NOMO-1 treated with DMSO at 0.1 percent for 48 hours (cell line): ENCODE measurements at regions not wholly inside any gene's neighbourhood (a gene's known extent, or its start where the extent isn't known, plus 50 kb on each side); places are given as distances from the start of the nearest gene placed in this dataset.
"Not testable (repeated sequence)": the region's sequence is repeated elsewhere in the genome, so short reads cannot be mapped to it uniquely, and the experiment has no call there.

Experiments
- DNase-seq: peaks from one replicate; lab custom pipeline; 2025; ENCODE audit not compliant: unreplicated experiment; lab: John Stamatoyannopoulos, UW

DNA sequence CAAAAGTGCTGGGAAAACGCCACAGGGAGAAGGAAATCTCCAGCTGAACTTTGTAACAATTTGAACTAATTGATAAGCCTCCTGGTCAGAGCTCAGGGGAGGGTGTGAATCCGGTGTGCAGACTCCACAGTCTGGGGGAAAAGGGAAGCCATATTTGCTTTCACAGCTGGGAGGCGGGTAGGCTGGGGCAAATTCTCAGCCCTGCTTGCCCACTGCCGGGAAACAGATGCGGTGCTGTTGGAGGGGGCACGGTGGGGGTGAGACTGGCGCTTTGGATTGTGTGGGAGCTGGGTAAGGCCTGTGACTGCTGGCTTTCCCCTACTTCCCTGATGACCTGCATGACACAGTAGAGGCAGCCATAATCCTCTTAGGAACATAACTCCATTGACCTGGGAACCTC lies 134.8 kb downstream of the ADCYAP1 start:
- DNase-seq: no peak

GRCh38 chr18:1043039-1043438 lies 138.4 kb downstream of the ADCYAP1 start:
- DNase-seq: not testable (repeated sequence)

DNA sequence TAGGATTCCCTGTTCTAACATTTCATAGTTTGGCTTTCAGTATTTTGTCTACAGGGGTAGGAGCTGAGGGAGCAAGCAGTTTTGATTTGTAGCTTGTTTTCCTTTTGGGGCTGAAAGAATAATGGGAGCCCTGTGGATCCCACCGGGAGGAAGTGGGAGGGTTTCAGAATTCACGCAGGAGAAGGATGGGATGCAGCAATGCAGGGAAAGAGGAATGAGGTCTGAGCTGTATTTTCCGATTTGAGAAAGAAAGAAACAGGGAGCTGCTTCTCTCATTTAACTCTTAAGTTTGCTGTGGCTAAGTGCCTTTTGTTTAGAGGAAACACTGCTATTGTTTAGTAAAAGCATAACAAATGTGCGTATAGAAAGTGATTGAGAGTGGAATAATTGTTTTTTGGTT lies 141.0 kb downstream of the ADCYAP1 start:
- no peak for DNase-seq

DNA sequence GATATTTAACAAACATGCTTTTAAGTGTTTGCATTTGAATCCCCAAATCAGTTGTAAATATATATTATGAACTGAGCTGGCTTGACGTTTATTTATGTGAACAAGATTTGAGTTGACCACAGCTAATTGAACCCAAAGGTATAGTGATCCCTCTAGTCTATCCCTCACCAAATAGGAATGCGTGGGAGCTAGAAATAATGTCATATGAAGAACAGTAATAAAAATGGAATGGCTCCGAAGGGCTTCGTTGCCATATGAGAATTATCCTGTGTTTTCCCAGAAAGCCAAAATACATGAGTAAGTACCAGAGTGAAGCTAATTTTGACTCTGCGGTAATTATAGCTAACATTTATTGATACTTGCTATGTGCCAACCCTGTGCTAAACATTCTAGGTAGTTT lies 142.7 kb downstream of the ADCYAP1 start:
- DNase-seq: no peak

DNA sequence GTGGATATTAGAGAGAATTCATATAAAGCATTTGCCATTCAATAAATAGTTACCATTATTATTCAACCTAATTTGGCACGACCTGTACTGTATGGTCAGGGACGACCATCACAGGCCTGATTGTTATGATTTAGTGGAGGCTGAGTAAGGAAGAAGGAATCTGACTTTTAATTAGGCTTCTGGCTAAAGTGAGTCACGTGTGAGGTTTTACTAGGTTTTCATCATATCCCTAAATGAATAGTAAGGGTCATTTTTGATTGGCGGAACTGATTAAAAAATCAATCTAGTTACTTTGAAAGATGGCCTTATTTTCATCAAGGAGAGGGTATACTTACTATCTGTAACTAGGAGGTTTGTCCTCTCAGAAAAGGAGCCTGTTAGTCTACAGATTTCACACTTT lies 143.4 kb downstream of the ADCYAP1 start:
- no peak for DNase-seq

GRCh38 chr18:1049173-1049572 lies 144.5 kb downstream of the ADCYAP1 start:
- DNase-seq: no peak

GRCh38 chr18:1050012-1050657 lies 145.5 kb downstream of the ADCYAP1 start:
- no peak for DNase-seq

GRCh38 chr18:1052301-1052700 lies 147.6 kb downstream of the ADCYAP1 start:
- DNase-seq: no peak

DNA sequence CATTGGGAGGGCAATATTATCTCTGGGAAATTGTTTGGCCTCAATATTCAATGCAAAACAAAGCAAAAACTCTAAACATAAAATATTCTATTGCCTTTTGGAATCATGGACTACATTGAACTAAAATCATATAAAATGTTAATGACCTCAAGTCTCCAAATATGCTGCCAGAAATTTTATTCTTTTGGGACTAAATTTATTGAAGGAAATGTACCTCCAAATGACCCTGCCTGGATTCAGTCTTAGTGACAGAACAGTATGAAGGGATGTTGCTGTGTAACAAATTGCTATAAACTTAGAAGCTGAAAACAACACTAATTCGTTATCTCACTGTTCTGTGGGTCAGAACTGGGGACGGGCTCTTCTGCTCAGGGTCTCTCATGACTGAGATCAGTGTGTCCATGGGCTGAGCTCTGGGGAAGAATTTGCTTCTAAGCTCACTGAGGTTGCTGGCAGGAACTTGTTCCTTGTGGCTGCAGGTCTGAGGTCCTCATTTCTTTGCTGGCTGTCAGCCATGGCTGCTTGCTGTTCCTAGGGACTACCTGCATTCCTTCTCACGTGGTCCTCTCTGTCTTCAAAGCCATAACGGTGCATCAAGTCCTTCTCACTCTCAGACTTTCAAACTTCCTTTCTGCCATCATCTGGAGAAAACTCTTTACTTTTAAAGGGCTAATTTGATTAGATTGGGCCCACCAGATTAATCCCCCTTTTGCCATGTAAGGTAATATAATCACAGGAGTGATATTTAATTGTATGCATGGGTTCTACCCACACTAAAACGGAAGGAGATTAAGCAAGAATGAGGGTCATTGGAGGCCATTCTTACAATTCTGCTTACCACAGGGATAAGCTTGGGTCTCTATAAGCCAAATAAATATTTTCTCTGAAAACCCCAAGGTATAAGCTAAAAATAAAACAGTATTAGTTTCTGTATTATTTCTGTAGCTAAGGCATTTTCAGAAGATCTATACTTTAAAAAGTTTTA lies 149.0 kb downstream of the ADCYAP1 start:
- no peak for DNase-seq

DNA sequence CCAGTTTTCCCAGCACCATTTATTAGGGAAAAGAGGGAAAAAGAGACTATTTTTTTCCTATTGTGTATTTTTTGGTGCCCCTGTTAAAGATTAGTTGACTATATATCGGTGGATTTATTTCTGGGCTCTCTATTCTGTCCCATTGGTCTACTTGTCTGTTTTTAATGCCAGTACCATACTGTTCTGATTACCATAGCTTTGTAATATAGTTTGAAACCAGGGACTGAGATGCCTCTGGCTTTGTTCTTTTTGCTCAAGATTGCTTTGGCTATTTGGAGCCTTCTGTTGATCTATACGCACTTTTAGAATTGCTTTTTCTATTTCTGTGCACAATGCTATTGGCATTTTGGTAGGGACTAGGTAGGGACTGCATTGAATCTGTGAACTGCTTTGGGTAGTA lies 151.7 kb downstream of the ADCYAP1 start:
- DNase-seq: no peak

DNA sequence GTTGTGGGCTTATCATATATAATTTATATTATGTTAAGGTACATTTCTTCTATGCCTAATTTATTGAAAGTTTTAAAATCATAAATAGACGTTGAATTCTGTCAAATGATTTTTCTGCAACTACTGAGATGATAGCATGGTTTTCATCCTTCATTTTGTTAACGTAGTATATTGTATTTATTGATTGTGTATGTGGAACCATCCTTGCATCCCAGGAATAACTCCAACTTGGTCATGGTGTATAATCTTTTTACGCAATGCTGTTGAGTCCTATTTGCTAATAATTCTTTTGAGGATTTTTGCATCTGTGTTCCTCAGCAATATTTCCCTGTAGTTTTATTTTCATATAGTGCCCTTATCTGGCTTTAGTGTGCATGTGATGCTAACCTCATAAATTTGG lies 152.7 kb downstream of the ADCYAP1 start:
- no peak for DNase-seq

- DNase-seq: no peak
Measured at GRCh38 chr18:1062588-1062987, 157.9 kb downstream of the ADCYAP1 start.

GRCh38 chr18:1075322-1075721 lies 170.7 kb downstream of the ADCYAP1 start:
- no peak for DNase-seq

GRCh38 chr18:1075876-1076275 lies 171.2 kb downstream of the ADCYAP1 start:
- no peak for DNase-seq

DNA sequence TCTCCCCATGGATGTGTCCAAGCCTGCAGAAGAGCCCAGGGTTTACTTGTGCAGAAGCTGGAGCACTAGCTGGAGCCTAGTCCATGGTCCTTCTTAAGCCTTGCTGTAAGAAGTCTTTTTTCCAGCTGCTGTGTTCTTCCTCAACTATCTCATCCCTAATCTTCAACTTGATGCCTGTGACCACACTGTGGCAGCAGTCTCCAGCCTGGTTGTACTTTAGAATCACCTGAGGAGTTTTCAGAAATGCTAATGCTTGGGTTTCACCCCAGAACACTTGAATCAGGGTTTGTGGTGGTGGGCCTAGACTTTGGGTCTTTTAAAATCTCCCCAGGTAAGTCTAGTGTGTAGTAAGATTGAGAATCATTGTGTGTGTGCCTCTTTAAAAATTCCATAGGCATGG lies 173.6 kb downstream of the ADCYAP1 start:
- DNase-seq: no peak

DNA sequence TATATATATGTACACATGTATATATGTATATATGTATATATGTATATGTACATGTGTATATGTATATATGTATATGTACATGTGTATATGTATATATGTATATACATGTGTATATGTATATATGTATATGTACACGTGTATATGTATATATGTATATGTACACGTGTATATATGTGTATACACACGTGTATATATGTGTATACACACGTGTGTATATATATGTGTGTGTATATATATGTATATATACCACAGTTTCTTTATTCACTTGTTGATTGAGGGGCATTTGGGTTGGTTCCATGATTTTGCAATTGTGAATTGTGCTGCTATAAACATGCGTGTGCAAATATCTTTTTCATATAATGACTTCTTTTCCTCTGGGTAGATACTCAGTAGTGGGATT lies 179.0 kb downstream of the ADCYAP1 start:
- not testable (repeated sequence) for DNase-seq

DNA sequence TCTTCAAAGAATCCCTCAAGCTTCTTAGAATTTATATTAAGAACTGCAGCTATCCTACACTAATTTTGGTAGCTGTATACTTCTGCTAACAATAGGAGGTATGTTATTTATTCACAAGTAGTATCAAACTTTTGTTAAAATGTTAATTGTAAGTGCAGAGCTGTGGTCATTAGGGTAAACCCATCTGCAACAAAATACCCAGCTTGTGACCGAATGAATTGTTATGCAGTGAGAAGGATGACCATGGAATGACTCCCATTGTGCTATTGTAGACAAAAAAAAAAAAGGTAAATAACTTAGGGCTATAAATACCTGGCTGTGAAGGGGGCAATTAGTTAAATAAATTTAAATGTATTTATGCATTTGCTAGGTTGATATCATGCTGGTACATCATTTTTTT lies 186.1 kb downstream of the ADCYAP1 start:
- DNase-seq: no peak

DNA sequence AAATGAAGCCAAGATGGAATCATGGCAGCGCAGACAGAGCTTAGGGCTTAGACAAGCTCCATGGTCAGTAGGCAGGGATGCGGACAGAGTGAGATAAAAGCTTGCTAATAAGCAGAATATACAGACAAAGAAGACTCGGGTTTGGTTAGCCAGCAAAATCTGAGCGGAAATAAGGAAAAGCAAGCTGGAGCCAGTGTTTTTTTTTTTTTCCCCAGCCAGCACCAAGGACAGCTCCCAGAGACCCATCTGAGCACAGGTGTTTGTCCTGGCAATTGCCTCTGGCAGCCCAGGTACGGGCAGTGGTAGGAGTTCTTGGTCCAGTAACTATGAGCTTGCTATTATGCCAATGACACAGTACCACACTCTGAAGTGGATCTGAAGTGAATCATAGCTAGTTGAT lies 187.6 kb downstream of the ADCYAP1 start:
- no peak for DNase-seq

DNA sequence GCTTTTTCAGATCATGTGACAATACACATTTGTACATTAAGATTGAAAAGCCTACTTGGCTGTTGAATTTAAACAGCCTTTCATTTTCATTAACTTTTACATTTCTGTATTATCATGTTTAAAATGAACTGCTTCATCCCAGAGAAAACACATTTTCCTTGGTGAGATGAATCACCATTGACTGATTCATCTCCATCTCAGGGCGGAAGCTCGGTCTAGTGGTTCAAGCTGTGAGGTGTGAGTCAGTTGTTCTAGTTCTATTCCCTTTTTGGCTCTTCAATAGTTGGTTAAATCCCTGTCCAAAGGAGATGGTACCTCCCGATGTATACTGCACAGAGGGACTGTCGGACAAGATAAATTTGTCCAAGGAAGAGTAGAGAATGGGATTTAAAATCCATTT lies 189.7 kb downstream of the ADCYAP1 start:
- no peak for DNase-seq

GRCh38 chr18:1097991-1098735 lies 193.5 kb downstream of the ADCYAP1 start:
- DNase-seq: not testable (repeated sequence)

- DNase-seq: no peak
Measured at GRCh38 chr18:1102848-1103247, 198.2 kb downstream of the ADCYAP1 start.

DNA sequence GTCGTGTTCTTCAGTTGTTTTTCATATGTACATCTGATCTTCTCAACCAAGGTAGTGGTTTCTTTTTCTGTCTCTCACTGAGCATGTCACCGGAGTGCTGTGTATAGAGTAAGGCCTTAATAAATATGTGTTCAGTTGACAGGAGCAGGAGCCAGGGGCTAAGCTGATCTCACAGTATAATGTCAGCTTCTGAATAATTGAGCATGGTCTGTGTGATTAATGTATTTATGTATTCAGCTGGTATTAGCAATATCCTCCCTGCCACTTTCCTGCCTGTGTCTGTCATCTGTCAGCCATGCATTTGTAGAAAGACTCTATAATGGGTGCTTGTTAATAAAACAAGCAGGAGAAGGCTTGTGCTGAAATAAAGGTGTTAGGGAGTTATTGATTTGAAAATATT lies 198.9 kb downstream of the ADCYAP1 start:
- DNase-seq: no peak
